ENCODE measurements at regions not wholly inside any gene's neighbourhood (a gene's known extent, or its start where the extent isn't known, plus 50 kb on each side); places are given as distances from the start of the nearest gene placed in this dataset.

GRCh38 chr1:239896980-239897379 is 194.7 kb upstream of the FMN2 start:
- no peak for TF ChIP-seq CTCF (IDR thresholded peaks at IDR 0.05)
- TF ChIP-seq POLR2A (IDR thresholded peaks at IDR 0.05), result no peak
- TF ChIP-seq EP300 (IDR thresholded peaks at IDR 0.05), result no peak
- no peak for TF ChIP-seq POLR2AphosphoS5 (IDR thresholded peaks at IDR 0.05)

All from stomach (tissue), 4 donors.